Naive thymus-derived CD4-positive, alpha-beta T cell (primary cell): ENCODE measurements at regions not wholly inside any gene's neighbourhood (a gene's known extent, or its start where the extent isn't known, plus 50 kb on each side); places are given as distances from the start of the nearest gene placed in this dataset.
A peak's percentile ranks its signal among the peaks of the same experiment; 100 is the strongest.

ENCODE experiments used
- ATAC-seq: fragments of 150-1000 bp; cut with Tn5 transposase; 2 replicates; pipeline ENCODE4 v1.10.0; 2021; ENCODE audit warnings: mild to moderate bottlenecking, moderate library complexity
- CTCF ChIA-PET: fragments of 350-600 bp; sonication (Branson Sonifier 250); formaldehyde crosslinking; loops from one replicate; lab custom pipeline; 2021; ENCODE audit warnings: antibody characterized with exemption; lab: Charles Lee
- POLR2A ChIA-PET: fragments of 350-600 bp; sonication (Branson Sonifier 250); formaldehyde crosslinking; loops from one replicate; lab custom pipeline; 2021; ENCODE audit warnings: antibody characterized with exemption, inconsistent platforms; lab: Charles Lee
- DNase-seq, 9 donors: peaks; one replicate each; pipeline versions ENCODE4 v3.0.0 to v3.0.0-alpha.2; 2020 to 2022; ENCODE audit warnings: mixed read lengths in 1 of 9
- H3K27ac ChIP-seq: one replicate; pipeline ENCODE4 v1.7.0; 2013; ENCODE audit warnings: mild to moderate bottlenecking, low read depth, low read length, moderate library complexity
- H3K27me3 ChIP-seq, 2 donors: one replicate each; pipeline ENCODE4 v1.7.0; 2013; ENCODE audit warnings: low read length in 2 of 2, mild to moderate bottlenecking in 2 of 2, moderate library complexity in 2 of 2; ENCODE audit not compliant: control insufficient read depth in 2 of 2, insufficient read depth in 2 of 2
- H3K36me3 ChIP-seq, 3 experiments: 1 replicate in 2 of 3; 2 replicates in 1 of 3; pipeline ENCODE4 v1.7.0; 2013; ENCODE audit warnings: low read length in 3 of 3, mild to moderate bottlenecking in 3 of 3, moderate library complexity in 1 of 3; ENCODE audit not compliant: insufficient read depth in 3 of 3, control insufficient read depth in 2 of 3
- H3K4me1 ChIP-seq, 2 donors: one replicate each; pipeline ENCODE4 v1.7.0; 2013; ENCODE audit warnings: low read length in 2 of 2, mild to moderate bottlenecking in 2 of 2, moderate library complexity in 1 of 2; ENCODE audit not compliant: control insufficient read depth in 2 of 2, insufficient read depth in 2 of 2
- H3K4me3 ChIP-seq: 2 replicates; pipeline ENCODE4 v1.7.0; 2013; ENCODE audit warnings: mild to moderate bottlenecking, low read length
- H3K9me3 ChIP-seq, 3 experiments: 1 replicate in 2 of 3; 2 replicates in 1 of 3; pipeline ENCODE4 v1.7.0; 2013; ENCODE audit warnings: low read length in 3 of 3; ENCODE audit not compliant: control insufficient read depth in 2 of 3
- H3K27ac Mint-ChIP-seq, 9 donors: one replicate each; pipeline ENCODE4 v1.8.0; 2020 to 2022; ENCODE audit warnings: mixed read lengths in 9 of 9, mild to moderate bottlenecking in 8 of 9, moderate library complexity in 5 of 9, inconsistent platforms in 2 of 9
- H3K27me3 Mint-ChIP-seq, 5 donors: one replicate each; pipeline ENCODE4 v1.8.0; 2021 to 2022; ENCODE audit warnings: mixed read lengths in 5 of 5, mild to moderate bottlenecking in 1 of 5
- H3K36me3 Mint-ChIP-seq, 5 donors: one replicate each; pipeline ENCODE4 v1.8.0; 2020 to 2022; ENCODE audit warnings: mixed read lengths in 5 of 5, mild to moderate bottlenecking in 3 of 5, inconsistent platforms in 1 of 5
- H3K4me1 Mint-ChIP-seq, 7 donors: one replicate each; pipeline ENCODE4 v1.8.0; 2020 to 2022; ENCODE audit warnings: mixed read lengths in 7 of 7, mild to moderate bottlenecking in 3 of 7, inconsistent platforms in 1 of 7
- H3K4me3 Mint-ChIP-seq, 10 donors: one replicate each; pipeline ENCODE4 v1.8.0; 2020 to 2022; ENCODE audit warnings: mild to moderate bottlenecking in 10 of 10, mixed read lengths in 10 of 10, moderate library complexity in 6 of 10, inconsistent platforms in 2 of 10
- H3K9me3 Mint-ChIP-seq, 11 donors: one replicate each; pipeline ENCODE4 v1.8.0; 2020 to 2022; ENCODE audit warnings: mixed read lengths in 11 of 11, mild to moderate bottlenecking in 4 of 11, inconsistent platforms in 1 of 11, moderate library complexity in 1 of 11
- intact Hi-C, 2 donors: fragments of 100-400 bp; cut with micrococcal nuclease; formaldehyde crosslinking; loops; one replicate each; pipeline ENCODE4 v1.15.1; 2023

DNA sequence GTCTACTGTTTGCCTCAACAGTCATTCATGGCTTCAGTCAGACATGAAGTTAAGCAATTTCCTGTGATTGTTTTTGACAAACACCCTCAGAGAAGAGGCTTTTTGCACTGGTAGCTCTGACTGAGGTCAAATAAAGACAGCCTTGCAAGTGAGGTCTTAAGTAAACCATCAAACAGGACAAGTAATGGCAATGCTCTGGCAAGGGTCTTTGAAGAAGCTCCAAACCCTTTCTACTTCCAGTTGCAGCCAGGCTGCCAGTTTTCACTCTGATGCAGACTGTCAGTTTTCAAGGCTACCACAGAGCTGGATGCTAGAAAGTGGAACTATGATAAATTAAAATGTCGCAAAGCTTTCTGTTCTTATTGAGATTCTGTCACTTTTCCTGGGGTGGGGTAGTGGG is 421.5 kb upstream of the PTGER4 start:
- H3K27ac ChIP-seq, result no peak overlapping the region
- no peaks in the 10 kb centered on the region for H3K36me3 ChIP-seq
- Mint-ChIP-seq H3K4me3 (peak overlapping the region in 1 of 10 donors; percentile 37), H3K27me3 (no peaks in the 10 kb centered on the region), H3K9me3 (peaks cover 0 to 9% (median 0%) of the 10 kb centered on the region in 11 donors), H3K4me1 (peaks cover 0 to 7% (median 0%) of the 10 kb centered on the region in 7 donors), H3K36me3 (peaks cover 0 to 15% (median 0%) of the 10 kb centered on the region in 5 donors), H3K27ac (peak overlapping the region in 1 of 9 donors; percentile 68)
- CTCF ChIA-PET, result no interaction called here
- intact Hi-C loops, result loop anchor here in 1 of 2 donors (5.0 kb wide), 1 partner anchor 36 kb away; no protein-coding TSS in a partner anchor
- DNase-seq (no peak), ATAC-seq (peak; percentile 24)
- no peaks in the 10 kb centered on the region for H3K4me1 ChIP-seq
- no peak overlapping the region for H3K4me3 ChIP-seq
- POLR2A ChIA-PET, result no interaction called here
- no peaks in the 10 kb centered on the region for H3K9me3 ChIP-seq
- H3K27me3 ChIP-seq, result no peaks in the 10 kb centered on the region

DNA sequence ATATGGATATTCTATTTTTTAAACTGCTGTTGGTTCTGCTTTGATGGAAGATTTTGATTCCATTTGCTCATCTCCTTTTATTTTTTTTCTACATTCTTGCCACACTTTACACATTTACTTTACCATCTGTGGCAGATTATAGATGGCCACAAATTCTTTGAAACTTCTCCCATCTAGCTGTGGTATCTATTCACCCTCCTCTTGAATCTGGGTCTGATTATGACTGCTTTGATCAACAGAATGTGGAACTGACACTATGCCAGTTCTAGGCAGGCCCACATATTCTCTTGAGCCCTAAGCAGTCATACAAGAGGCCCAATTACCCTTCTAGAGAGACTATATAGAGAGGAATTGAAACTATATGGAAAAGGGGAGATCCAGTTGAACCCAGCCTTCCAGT is 439.0 kb upstream of the PTGER4 start:
- no peaks in the 10 kb centered on the region for H3K27me3 ChIP-seq
- no peaks in the 10 kb centered on the region for H3K9me3 ChIP-seq
- POLR2A ChIA-PET, result no interaction called here
- H3K4me3 Mint-ChIP-seq, result no peak overlapping the region
- intact Hi-C loops, result no loop called here
- no peaks in the 10 kb centered on the region for H3K36me3 ChIP-seq
- H3K27ac Mint-ChIP-seq, result no peak overlapping the region
- no peaks in the 10 kb centered on the region for H3K27me3 Mint-ChIP-seq
- H3K4me1 ChIP-seq, result no peaks in the 10 kb centered on the region
- DNase-seq (no peak), ATAC-seq (no peak)
- no peak overlapping the region for H3K27ac ChIP-seq
- H3K4me3 ChIP-seq, result no peak overlapping the region
- peaks cover 0 to 24% (median 0%) of the 10 kb centered on the region in 5 donors for H3K36me3 Mint-ChIP-seq
- peaks cover 0 to 20% (median 4%) of the 10 kb centered on the region in 11 donors for H3K9me3 Mint-ChIP-seq
- peaks cover 0 to 12% (median 0%) of the 10 kb centered on the region in 7 donors for H3K4me1 Mint-ChIP-seq
- CTCF ChIA-PET, result no interaction called here

DNA sequence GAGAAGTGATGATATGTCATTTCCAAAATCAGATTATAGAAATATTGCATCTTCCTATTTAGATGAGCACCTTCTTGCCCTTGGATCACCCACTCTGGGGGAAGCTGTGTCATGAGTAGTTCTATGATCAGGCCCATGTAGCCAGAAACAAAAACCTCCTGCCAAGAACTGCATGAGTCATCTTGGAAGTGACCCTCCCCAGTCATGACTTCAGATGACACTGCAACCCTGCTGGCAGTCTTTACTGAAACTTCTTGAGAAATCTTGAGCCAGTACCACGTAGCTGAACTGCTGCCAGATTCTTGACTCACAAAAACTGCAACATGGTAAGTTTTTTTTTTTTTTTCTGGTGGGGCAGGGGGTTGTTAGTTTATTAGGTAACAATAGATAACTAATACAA is 439.6 kb upstream of the PTGER4 start:
- Histone ChIP-seq H3K4me1 (no peaks in the 10 kb centered on the region), H3K9me3 (no peaks in the 10 kb centered on the region), H3K4me3 (no peak overlapping the region), H3K27ac (no peak overlapping the region), H3K36me3 (no peaks in the 10 kb centered on the region), H3K27me3 (no peaks in the 10 kb centered on the region)
- intact Hi-C loops, result no loop called here
- DNase-seq, result no peak
- no peak for ATAC-seq
- H3K27me3 Mint-ChIP-seq, result no peaks in the 10 kb centered on the region
- H3K9me3 Mint-ChIP-seq, result peaks cover 0 to 20% (median 4%) of the 10 kb centered on the region in 11 donors
- H3K36me3 Mint-ChIP-seq, result peaks cover 0 to 24% (median 0%) of the 10 kb centered on the region in 5 donors
- ChIA-PET POLR2A (no interaction called here), CTCF (no interaction called here)
- H3K27ac Mint-ChIP-seq, result no peak overlapping the region
- H3K4me1 Mint-ChIP-seq, result peaks cover 0 to 12% (median 0%) of the 10 kb centered on the region in 7 donors
- H3K4me3 Mint-ChIP-seq, result no peak overlapping the region

DNA sequence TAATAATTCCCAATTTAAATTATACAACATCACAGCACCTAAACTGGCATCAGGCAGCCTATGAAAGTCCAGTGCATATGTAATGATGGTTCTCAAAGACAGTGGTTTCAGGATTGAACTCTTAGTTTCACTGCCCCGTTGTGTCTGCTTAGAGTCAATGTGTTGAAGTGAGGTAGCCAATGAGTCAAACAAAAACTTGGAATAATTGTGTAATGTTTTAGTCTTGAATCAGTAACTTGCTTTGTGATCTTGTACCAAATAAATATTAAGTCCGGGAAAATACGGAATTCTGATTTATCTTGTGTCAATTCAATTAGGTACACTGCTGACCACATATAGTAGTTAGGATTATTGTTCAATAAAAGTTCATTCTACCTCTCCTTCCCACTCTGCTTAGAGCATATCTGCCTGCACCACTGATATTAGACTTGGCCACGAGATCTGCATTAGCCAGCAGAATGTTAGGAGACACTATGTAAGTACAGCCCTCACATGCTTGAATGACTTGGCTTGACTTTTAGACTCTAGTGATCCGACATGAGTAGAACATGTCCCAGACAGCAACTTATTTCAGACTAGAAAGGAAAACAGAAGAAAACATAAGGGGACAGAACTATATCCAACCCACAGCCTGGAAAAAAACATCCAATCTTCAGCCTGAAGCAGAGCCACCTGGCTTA is 441.5 kb upstream of the PTGER4 start:
- H3K27ac Mint-ChIP-seq, result no peak overlapping the region
- CTCF ChIA-PET, result no interaction called here
- H3K9me3 ChIP-seq, result no peaks in the 10 kb centered on the region
- peaks cover 0 to 17% (median 4%) of the 10 kb centered on the region in 11 donors for H3K9me3 Mint-ChIP-seq
- ATAC-seq (no peak), DNase-seq (no peak)
- H3K27me3 Mint-ChIP-seq, result no peaks in the 10 kb centered on the region
- H3K36me3 ChIP-seq, result no peaks in the 10 kb centered on the region
- intact Hi-C loops, result no loop called here
- no peak overlapping the region for H3K4me3 Mint-ChIP-seq
- no peaks in the 10 kb centered on the region for H3K27me3 ChIP-seq
- POLR2A ChIA-PET, result no interaction called here
- no peak overlapping the region for H3K4me3 ChIP-seq
- peaks cover 0 to 21% (median 0%) of the 10 kb centered on the region in 5 donors for H3K36me3 Mint-ChIP-seq
- peaks cover 0 to 16% (median 0%) of the 10 kb centered on the region in 7 donors for H3K4me1 Mint-ChIP-seq
- H3K27ac ChIP-seq, result no peak overlapping the region
- H3K4me1 ChIP-seq, result no peaks in the 10 kb centered on the region

DNA sequence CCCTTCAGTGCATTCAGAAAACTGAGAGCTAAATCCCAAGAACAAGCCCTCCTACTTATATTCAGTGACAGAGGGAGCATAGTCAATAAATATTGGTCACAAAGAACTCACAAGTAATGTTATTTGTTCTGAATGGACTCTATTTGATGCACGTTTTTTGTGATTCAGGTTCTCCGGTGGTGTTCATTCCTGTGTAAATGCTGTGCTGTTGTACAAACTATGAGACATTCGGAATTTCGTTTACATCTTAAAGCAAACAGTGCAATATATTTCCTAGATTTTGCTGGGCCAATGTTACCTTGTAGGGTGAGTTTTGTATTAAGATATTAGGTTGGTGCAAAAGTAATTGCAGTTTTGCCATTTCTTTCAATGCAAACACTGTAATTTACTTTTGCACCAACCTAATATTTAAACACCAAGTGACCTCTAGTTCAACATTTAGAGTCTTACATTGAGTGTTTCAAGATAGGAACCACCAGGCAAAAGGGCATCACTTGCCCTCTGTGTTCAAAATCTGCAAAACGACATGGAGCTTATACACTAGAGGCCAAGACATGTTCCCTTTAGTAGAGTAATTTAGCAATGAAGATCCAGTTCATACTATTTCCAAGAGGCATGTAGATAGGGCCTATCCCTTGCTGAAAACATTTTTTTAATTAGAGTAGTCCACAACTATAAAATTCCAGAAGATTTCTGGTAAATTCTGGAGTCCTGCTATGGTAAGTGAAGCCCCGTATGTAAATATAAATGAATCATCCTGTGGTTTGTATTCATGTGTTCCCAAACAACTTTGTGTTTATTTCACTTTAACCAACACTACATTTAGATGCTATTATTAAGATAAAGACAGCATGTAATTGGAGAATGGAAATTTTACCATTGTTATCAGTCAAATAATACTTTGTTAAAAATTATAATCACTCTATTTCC is 444.0 kb upstream of the PTGER4 start:
- ATAC-seq (no peak), DNase-seq (no peak)
- peaks cover 0 to 11% (median 4%) of the 10 kb centered on the region in 11 donors for H3K9me3 Mint-ChIP-seq
- H3K27ac Mint-ChIP-seq, result peak overlapping the region in 1 of 9 donors; percentile 28
- intact Hi-C loops, result no loop called here
- peaks cover 0 to 11% (median 0%) of the 10 kb centered on the region in 7 donors for H3K4me1 Mint-ChIP-seq
- POLR2A ChIA-PET, result no interaction called here
- H3K4me3 ChIP-seq, result no peak overlapping the region
- CTCF ChIA-PET, result no interaction called here
- H3K27me3 ChIP-seq, result no peaks in the 10 kb centered on the region
- H3K27me3 Mint-ChIP-seq, result no peaks in the 10 kb centered on the region
- peaks cover 0 to 12% (median 0%) of the 10 kb centered on the region in 5 donors for H3K36me3 Mint-ChIP-seq
- no peaks in the 10 kb centered on the region for H3K9me3 ChIP-seq
- no peaks in the 10 kb centered on the region for H3K36me3 ChIP-seq
- H3K27ac ChIP-seq, result no peak overlapping the region
- no peaks in the 10 kb centered on the region for H3K4me1 ChIP-seq
- H3K4me3 Mint-ChIP-seq, result no peak overlapping the region

DNA sequence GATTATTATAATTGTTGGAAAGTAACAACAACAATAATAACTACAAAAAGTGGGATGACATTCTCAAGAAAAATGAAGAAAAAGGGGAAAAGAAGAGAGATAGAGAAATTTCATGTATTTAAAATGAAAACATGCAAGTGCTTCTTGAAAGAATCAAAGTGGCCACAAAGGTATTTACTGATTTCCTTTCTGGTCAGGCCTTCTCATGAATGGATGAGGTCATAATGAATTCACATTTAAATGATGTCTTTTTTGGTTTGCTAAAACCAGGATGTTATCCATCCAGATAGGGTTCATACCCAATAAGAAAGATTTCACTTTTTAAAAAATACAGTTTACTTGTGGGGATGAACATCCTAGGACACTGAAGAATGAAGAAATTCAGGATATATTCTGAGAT is 446.4 kb upstream of the PTGER4 start:
- Mint-ChIP-seq H3K4me3 (no peak overlapping the region), H3K9me3 (peaks cover 0 to 2% (median 0%) of the 10 kb centered on the region in 11 donors), H3K4me1 (peaks cover 0 to 11% (median 0%) of the 10 kb centered on the region in 7 donors), H3K27ac (no peak overlapping the region), H3K27me3 (no peaks in the 10 kb centered on the region), H3K36me3 (peaks cover 0 to 3% (median 0%) of the 10 kb centered on the region in 5 donors)
- no peak overlapping the region for H3K4me3 ChIP-seq
- no peaks in the 10 kb centered on the region for H3K4me1 ChIP-seq
- CTCF ChIA-PET, result no interaction called here
- intact Hi-C loops, result no loop called here
- DNase-seq (no peak), ATAC-seq (no peak)
- no peaks in the 10 kb centered on the region for H3K9me3 ChIP-seq
- H3K27me3 ChIP-seq, result no peaks in the 10 kb centered on the region
- no peak overlapping the region for H3K27ac ChIP-seq
- H3K36me3 ChIP-seq, result no peaks in the 10 kb centered on the region
- POLR2A ChIA-PET, result no interaction called here
